GM18520 (cell line): ENCODE measurements at regions not wholly inside any gene's neighbourhood (a gene's known extent, or its start where the extent isn't known, plus 50 kb on each side); places are given as distances from the start of the nearest gene placed in this dataset.

ENCODE experiments used
- ATAC-seq: cut with Tn5 transposase; IDR thresholded peaks from one replicate; pipeline ENCODE4 v1.9.1; 2021; ENCODE audit not compliant: unreplicated experiment

DNA sequence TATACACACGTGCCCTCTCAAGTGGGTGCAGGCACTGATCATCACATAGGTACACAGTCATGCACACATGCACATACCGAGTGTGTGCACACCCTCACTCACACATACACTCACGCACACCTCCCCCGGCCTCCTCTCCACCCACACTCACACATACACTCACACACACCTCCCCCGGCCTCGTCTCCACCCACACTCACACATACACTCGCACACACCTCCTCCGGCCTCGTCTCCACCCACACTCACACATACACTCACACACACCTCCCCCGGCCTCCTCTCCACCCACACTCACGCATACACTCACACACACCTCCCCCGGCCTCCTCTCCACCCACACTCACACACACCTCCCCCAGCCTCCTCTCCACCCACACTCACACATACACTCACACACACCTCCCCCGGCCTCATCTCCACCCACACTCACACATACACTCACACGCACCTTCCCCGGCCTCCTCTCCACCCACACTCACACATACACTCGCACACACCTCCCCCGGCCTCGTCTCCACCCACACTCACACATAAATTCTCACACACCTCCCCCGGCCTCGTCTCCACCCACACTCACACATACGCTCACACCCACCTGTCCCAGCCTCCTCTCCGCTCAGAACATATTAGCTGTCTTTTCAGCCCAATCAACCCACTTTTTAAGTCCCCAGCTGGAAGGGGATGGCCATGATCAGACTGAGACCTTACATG, 105.2 kb upstream of the VSTM2B start:
- no peak for ATAC-seq

DNA sequence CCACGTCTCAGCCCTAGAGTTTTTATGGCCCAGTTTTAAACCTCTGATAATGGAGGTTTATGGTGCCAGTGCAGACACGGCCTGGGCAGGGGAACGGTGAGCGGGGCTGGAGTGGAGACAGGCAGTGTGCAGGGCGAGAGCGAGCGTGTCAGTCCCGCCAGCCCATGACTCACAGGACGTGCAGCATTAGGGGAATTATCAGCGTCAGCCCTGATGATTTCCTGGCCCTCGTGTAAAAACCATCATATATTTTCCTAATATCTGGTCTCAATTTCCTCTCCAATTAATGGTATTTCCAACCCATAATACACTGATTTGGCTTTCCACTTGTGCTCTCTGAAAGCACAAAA, 104.6 kb upstream of the VSTM2B start:
- ATAC-seq = no peak

- no peak for ATAC-seq
These were observed 103.7 kb upstream of the VSTM2B start for GRCh38 chr19:29422047-29422446.

- ATAC-seq = no peak
These were observed 103.2 kb upstream of the VSTM2B start for GRCh38 chr19:29422486-29423085.

- no peak for ATAC-seq
These were observed 97.7 kb upstream of the VSTM2B start for GRCh38 chr19:29428071-29428470.

- ATAC-seq = no peak
These were observed 96.8 kb upstream of the VSTM2B start for GRCh38 chr19:29429021-29429420.

DNA sequence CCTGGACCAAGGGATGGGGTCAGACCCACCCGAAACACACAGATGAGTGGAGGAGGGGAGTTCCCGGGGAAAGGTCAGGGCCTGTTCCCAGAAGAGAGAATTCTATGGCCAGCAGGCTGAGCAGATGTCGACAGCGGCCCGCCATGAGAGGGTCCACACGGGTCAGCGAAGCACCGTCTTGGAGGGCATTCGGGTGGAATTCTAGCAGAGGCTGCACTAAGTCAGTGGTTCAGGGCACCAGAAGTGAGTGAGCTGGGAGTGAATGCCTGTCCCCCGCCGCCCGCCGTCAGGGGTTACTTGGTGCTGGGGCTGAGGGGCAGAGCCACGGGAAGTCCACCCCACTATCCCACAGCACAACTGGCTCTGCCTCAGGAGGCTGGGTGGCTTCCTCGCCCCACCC, 96.2 kb upstream of the VSTM2B start:
- ATAC-seq = no peak

DNA sequence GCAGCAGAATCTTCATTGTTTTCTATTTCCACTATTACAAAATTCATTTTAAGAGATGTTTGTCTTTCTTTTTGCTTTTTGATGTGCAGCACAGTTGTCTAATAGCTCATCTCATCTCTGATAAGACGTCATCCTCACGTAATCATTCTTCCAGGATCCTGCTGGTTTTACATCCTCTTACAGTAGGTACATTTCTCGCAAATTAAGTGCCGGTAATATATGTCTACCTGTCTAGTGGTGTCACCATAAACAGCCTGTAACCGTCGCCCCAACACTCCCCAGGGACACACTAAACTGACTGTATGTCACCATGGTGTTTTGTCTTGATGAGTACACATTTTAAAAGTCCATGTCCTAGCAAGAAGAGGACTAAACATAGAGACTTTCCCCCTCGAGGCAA, 94.5 kb upstream of the VSTM2B start:
- no peak for ATAC-seq

DNA sequence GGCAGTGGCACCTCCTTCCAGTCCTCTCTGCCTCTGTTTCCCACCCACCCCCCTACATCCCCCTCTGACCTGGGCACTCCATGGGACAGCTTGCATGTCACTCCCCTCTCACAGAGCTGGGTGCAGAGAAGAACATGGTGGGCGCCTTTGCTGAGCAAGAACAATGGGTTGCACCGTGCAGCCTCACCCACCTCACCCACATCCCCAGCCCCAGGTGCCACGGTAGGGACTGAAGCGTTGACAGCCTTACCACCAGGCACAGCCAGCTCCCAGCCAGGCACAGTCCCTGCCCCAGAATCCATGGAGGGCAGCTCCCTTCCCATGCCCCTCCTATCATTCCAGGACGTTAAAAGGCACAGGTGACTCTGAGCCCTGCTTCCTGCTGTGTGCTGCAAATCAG, 93.1 kb upstream of the VSTM2B start:
- ATAC-seq = no peak

GRCh38 chr19:29436591-29437103, 89.1 kb upstream of the VSTM2B start:
- no peak for ATAC-seq

DNA sequence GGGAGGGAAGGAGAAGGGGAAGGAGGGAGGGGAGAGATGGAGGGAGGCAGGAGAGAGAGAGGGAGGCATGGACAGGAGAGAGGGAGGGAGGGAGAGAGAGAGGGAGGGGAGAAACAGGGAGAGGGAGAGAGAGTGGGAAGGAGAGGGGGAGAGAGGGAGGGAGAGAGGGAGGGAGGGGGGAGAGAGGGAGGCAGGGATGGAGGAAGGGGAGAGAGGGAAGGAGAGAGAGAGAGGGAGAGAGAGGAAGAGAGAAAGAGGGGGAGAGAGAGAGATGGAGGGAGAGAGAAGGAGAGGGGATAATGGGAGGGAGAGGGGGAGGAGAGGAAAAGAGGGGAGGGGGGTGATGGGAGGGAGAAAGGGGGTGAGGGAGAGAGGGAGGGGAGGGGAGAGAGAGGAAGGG, 86.8 kb upstream of the VSTM2B start:
- ATAC-seq = no peak

GRCh38 chr19:29439688-29440550, 85.9 kb upstream of the VSTM2B start:
- no peak for ATAC-seq

DNA sequence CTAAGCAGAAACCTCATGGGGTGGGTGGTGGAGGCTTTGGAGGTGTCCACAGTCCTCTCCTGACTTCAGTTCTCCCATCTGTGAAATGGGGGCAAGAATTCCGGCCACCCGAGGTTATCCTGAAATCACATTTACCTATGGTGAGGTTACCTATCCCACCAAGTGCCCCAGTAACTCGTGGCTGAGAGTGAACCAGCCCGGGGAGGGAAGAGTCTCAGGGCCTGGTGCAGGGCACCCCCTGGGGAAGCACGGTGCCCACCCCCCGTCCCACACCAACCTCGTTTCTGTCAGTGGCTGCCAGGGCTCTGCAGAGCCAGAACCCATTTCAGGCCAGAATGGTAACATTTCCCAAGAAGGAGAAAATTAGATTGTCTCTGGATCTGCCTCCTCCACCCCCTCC, 83.7 kb upstream of the VSTM2B start:
- no peak for ATAC-seq

GRCh38 chr19:29442910-29443309, 82.9 kb upstream of the VSTM2B start:
- no peak for ATAC-seq

DNA sequence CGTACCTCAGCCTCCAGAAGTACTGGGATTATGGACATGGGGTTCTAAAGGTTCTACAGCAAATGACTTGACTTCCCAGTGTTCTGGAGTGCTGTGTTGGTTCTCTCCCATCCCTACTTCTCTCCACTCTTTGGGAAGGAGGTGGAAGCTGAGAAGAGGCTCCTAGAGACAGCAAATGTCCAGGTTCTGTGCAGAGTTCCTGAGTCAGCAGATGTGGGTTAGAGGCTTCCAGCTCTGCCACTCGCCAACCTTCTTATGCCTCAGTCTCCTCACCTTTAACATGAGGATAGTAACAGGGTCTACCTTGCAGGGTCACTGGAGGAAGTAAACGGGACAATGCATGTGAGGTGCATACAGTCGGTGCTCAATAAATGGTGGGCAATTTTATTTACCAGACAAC, 80.5 kb upstream of the VSTM2B start:
- ATAC-seq = no peak

- ATAC-seq = no peak
These were observed 79.4 kb upstream of the VSTM2B start for GRCh38 chr19:29446361-29446760.

GRCh38 chr19:29448046-29448445, 77.7 kb upstream of the VSTM2B start:
- ATAC-seq = no peak

- no peak for ATAC-seq
These were observed 76.4 kb upstream of the VSTM2B start for GRCh38 chr19:29449371-29449770.

- ATAC-seq = no peak
These were observed 75.5 kb upstream of the VSTM2B start for GRCh38 chr19:29450306-29450705.

- ATAC-seq = no peak
These were observed 75.0 kb upstream of the VSTM2B start for GRCh38 chr19:29450812-29451211.

GRCh38 chr19:29454109-29454508, 71.7 kb upstream of the VSTM2B start:
- ATAC-seq = no peak

- ATAC-seq = no peak
These were observed 68.4 kb upstream of the VSTM2B start for GRCh38 chr19:29457413-29457812.
